ENCODE measurements at regions not wholly inside any gene's neighbourhood (a gene's known extent, or its start where the extent isn't known, plus 50 kb on each side); places are given as distances from the start of the nearest gene placed in this dataset.

GRCh38 chr22:48309115-48309705 lies 1518.5 kb downstream of the BRD1 start:
- Histone ChIP-seq H3F3A (ENCODE audit: insufficient read depth) (no peaks in the 10 kb centered on the region), H2AFZ (ENCODE audit: low read depth, low read length, severe bottlenecking) (no peak overlapping the region), H3K36me3 (ENCODE audit: low read length) (no peaks in the 10 kb centered on the region), H3K9me3 (ENCODE audit: insufficient read depth, low read length) (peaks cover 7% of the 10 kb centered on the region; the same call in 1 of the 2 replicates), H3K4me3 (ENCODE audit: insufficient read depth, low read length, poor library complexity, severe bottlenecking) (no peak overlapping the region), H3K4me2 (ENCODE audit: low read depth, low read length, poor library complexity, severe bottlenecking) (no peak overlapping the region), H3K27me3 (ENCODE audit: low read length) (no peaks in the 10 kb centered on the region), H3K27ac (ENCODE audit: low read depth, low read length) (no peak overlapping the region), H3K79me2 (ENCODE audit: insufficient read depth, low read length) (no peaks in the 10 kb centered on the region), H4K20me1 (ENCODE audit: low read depth, low read length) (no peaks in the 10 kb centered on the region), H3K9me2 (replicated peaks; ENCODE audit: insufficient read depth, low read length) (no peaks in the 10 kb centered on the region), H3K9ac (ENCODE audit: low read length) (no peak overlapping the region)
- no peak for TF ChIP-seq EZH2phosphoT487 (conservative IDR thresholded peaks at IDR 0.05; ENCODE audit: low read length)

DNA sequence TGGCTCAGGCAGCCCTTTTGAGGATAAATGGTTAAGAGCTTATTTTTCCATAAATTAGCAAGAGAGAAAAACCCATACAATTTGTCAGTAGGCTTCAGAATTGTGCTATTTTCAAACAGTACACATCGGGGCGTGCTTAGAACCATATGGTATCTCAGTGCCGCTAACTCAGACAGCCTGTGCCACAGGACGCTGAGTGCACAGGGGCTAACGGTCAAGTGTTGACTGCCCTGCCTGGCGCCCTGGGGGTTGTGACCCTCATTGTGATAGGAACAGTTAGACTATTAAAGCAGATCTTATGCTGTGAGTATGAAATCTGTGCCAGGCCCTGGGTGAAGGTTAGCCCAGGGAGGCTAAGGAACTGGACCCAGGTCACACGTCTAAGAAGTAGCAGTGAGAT lies 1519.7 kb downstream of the BRD1 start:
- Histone ChIP-seq H3K4me2 (ENCODE audit: low read depth, low read length, poor library complexity, severe bottlenecking) (no peak overlapping the region), H3K36me3 (ENCODE audit: low read length) (no peaks in the 10 kb centered on the region), H3K9me3 (ENCODE audit: insufficient read depth, low read length) (peaks cover 7% of the 10 kb centered on the region; the same call in 1 of the 2 replicates), H2AFZ (ENCODE audit: low read depth, low read length, severe bottlenecking) (no peak overlapping the region), H3K9me2 (replicated peaks; ENCODE audit: insufficient read depth, low read length) (no peaks in the 10 kb centered on the region), H3K9ac (ENCODE audit: low read length) (no peak overlapping the region), H3F3A (ENCODE audit: insufficient read depth) (no peaks in the 10 kb centered on the region), H3K27me3 (ENCODE audit: low read length) (no peaks in the 10 kb centered on the region), H3K79me2 (ENCODE audit: insufficient read depth, low read length) (no peaks in the 10 kb centered on the region), H4K20me1 (ENCODE audit: low read depth, low read length) (no peaks in the 10 kb centered on the region), H3K27ac (ENCODE audit: low read depth, low read length) (no peak overlapping the region), H3K4me3 (ENCODE audit: insufficient read depth, low read length, poor library complexity, severe bottlenecking) (no peak overlapping the region)
- no peak for TF ChIP-seq EZH2phosphoT487 (conservative IDR thresholded peaks at IDR 0.05; ENCODE audit: low read length)
- no peak for TF ChIP-seq CTCF (IDR thresholded peaks at IDR 0.05; ENCODE audit: insufficient read depth, low read length, poor library complexity, severe bottlenecking)

GRCh38 chr22:48306785-48307510 lies 1520.7 kb downstream of the BRD1 start:
- H3F3A ChIP-seq (ENCODE audit: insufficient read depth): no peaks in the 10 kb centered on the region
- H3K9me3 ChIP-seq (ENCODE audit: insufficient read depth, low read length): peaks cover 3% of the 10 kb centered on the region; the same call in 1 of the 2 replicates
- no peak overlapping the region for H3K9ac ChIP-seq (ENCODE audit: low read length)
- H4K20me1 ChIP-seq (ENCODE audit: low read depth, low read length): no peaks in the 10 kb centered on the region
- H3K4me2 ChIP-seq (ENCODE audit: low read depth, low read length, poor library complexity, severe bottlenecking): no peak overlapping the region
- no peak overlapping the region for H3K4me3 ChIP-seq (ENCODE audit: insufficient read depth, low read length, poor library complexity, severe bottlenecking)
- no peaks in the 10 kb centered on the region for H3K36me3 ChIP-seq (ENCODE audit: low read length)
- TF ChIP-seq EZH2phosphoT487 (conservative IDR thresholded peaks at IDR 0.05; ENCODE audit: low read length): no peak
- TF ChIP-seq CTCF (IDR thresholded peaks at IDR 0.05; ENCODE audit: insufficient read depth, low read length, poor library complexity, severe bottlenecking): no peak
- H3K27me3 ChIP-seq (ENCODE audit: low read length): no peaks in the 10 kb centered on the region
- no peak overlapping the region for H2AFZ ChIP-seq (ENCODE audit: low read depth, low read length, severe bottlenecking)
- no peak overlapping the region for H3K27ac ChIP-seq (ENCODE audit: low read depth, low read length)
- H3K79me2 ChIP-seq (ENCODE audit: insufficient read depth, low read length): no peaks in the 10 kb centered on the region
- no peaks in the 10 kb centered on the region for H3K9me2 ChIP-seq (replicated peaks; ENCODE audit: insufficient read depth, low read length)

DNA sequence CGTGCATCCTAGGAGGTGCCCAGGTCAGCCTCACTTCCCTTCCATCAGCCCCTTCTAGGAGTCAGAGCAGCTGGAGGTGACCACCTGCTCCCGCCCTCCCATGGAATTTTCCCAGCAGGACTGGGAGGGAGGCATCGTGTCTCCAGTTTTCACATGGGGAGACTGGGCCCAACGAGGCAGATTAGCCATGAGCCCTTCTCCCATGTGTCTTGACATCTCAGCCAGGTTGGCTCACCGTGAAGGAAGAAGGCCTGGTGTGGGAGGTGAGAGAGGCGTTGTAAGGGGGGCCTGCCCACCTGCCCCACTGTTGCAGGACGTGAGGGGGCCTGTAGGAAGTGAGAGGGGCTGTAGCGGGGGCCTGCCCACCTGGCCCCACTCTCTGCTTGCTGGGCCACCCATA lies 1521.4 kb downstream of the BRD1 start:
- Histone ChIP-seq H3F3A (ENCODE audit: insufficient read depth) (no peaks in the 10 kb centered on the region), H3K79me2 (ENCODE audit: insufficient read depth, low read length) (no peaks in the 10 kb centered on the region), H3K9ac (ENCODE audit: low read length) (no peak overlapping the region), H3K9me2 (replicated peaks; ENCODE audit: insufficient read depth, low read length) (no peaks in the 10 kb centered on the region), H2AFZ (ENCODE audit: low read depth, low read length, severe bottlenecking) (no peak overlapping the region), H3K27me3 (ENCODE audit: low read length) (no peaks in the 10 kb centered on the region), H3K27ac (ENCODE audit: low read depth, low read length) (no peak overlapping the region), H3K4me2 (ENCODE audit: low read depth, low read length, poor library complexity, severe bottlenecking) (no peak overlapping the region), H3K36me3 (ENCODE audit: low read length) (no peaks in the 10 kb centered on the region), H4K20me1 (ENCODE audit: low read depth, low read length) (no peaks in the 10 kb centered on the region), H3K4me3 (ENCODE audit: insufficient read depth, low read length, poor library complexity, severe bottlenecking) (no peak overlapping the region), H3K9me3 (ENCODE audit: insufficient read depth, low read length) (no peaks in the 10 kb centered on the region)
- TF ChIP-seq EZH2phosphoT487 (conservative IDR thresholded peaks at IDR 0.05; ENCODE audit: low read length) (no peak), CTCF (IDR thresholded peaks at IDR 0.05; ENCODE audit: insufficient read depth, low read length, poor library complexity, severe bottlenecking) (no peak)
